ENCODE measurements at regions not wholly inside any gene's neighbourhood (a gene's known extent, or its start where the extent isn't known, plus 50 kb on each side); places are given as distances from the start of the nearest gene placed in this dataset.
A peak's percentile ranks its signal among the peaks of the same experiment; 100 is the strongest.

DNA sequence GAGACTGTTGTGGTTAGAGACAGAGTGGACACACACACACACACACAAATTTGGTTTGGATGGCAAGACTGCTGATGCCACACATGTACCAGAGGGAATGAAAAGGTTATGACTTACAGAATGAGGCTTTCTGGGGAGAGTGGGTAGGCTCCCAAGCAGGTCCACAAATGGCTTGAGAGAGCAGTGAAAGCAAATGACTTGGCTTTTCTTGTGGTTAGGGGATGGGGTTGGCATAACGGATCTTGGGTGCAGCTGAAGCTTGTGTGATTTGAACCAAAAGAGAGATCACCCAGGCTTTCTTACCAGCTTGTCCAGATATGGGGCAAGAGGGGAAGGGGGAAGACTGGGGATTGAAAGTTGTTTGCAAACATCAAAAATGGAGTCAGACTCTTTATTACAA lies 73.9 kb upstream of the OLIG3 start:
- no peaks in the 10 kb centered on the region for H3K4me1 ChIP-seq (ENCODE audit: control insufficient read depth, extremely low read depth, insufficient read depth, low read length)
- no peak overlapping the region for H3K4me2 ChIP-seq (ENCODE audit: extremely low read depth, insufficient read depth, low read length)
- no peak for DNase-seq (ENCODE audit: low read depth in 2 of 2)
- H3K36me3 ChIP-seq (ENCODE audit: control insufficient read depth, insufficient read depth, low read length) = no peaks in the 10 kb centered on the region
- no peaks in the 10 kb centered on the region for H3K27me3 ChIP-seq (ENCODE audit: control insufficient read depth, insufficient read depth, low read length)
- H3K9me3 ChIP-seq (ENCODE audit: control insufficient read depth, insufficient read depth, low read depth, low read length) = no peaks in the 10 kb centered on the region
- H4K20me1 ChIP-seq (ENCODE audit: control insufficient read depth, extremely low read depth, insufficient read depth, low read length) = no peaks in the 10 kb centered on the region
- H3K79me2 ChIP-seq (ENCODE audit: control insufficient read depth, insufficient read depth, low read length) = no peaks in the 10 kb centered on the region
- TF ChIP-seq EZH2 (IDR thresholded peaks at IDR 0.05; ENCODE audit: low read length, missing control alignments) = no peak
- TF ChIP-seq, protein P1, sequence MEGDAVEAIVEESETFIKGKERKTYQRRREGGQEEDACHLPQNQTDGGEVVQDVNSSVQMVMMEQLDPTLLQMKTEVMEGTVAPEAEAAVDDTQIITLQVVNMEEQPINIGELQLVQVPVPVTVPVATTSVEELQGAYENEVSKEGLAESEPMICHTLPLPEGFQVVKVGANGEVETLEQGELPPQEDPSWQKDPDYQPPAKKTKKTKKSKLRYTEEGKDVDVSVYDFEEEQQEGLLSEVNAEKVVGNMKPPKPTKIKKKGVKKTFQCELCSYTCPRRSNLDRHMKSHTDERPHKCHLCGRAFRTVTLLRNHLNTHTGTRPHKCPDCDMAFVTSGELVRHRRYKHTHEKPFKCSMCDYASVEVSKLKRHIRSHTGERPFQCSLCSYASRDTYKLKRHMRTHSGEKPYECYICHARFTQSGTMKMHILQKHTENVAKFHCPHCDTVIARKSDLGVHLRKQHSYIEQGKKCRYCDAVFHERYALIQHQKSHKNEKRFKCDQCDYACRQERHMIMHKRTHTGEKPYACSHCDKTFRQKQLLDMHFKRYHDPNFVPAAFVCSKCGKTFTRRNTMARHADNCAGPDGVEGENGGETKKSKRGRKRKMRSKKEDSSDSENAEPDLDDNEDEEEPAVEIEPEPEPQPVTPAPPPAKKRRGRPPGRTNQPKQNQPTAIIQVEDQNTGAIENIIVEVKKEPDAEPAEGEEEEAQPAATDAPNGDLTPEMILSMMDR (conservative IDR thresholded peaks at IDR 0.05 in 1 of 2, IDR thresholded peaks at IDR 0.05 in 1 of 2; ENCODE audit: low read depth in 1 of 2, low read length in 2 of 2) = no peak
- H3K27ac ChIP-seq (ENCODE audit: insufficient read depth, low read length) = no peak overlapping the region
- H3K4me3 ChIP-seq (replicated peaks in 1 of 4; ENCODE audit: control extremely low read depth in 1 of 4, insufficient read depth in 1 of 4, low read depth in 3 of 4, low read length in 4 of 4) = no peak overlapping the region
- no peak overlapping the region for H3K9ac ChIP-seq (ENCODE audit: insufficient read depth, low read length)
- no peak overlapping the region for H2AFZ ChIP-seq (ENCODE audit: low read length)

DNA sequence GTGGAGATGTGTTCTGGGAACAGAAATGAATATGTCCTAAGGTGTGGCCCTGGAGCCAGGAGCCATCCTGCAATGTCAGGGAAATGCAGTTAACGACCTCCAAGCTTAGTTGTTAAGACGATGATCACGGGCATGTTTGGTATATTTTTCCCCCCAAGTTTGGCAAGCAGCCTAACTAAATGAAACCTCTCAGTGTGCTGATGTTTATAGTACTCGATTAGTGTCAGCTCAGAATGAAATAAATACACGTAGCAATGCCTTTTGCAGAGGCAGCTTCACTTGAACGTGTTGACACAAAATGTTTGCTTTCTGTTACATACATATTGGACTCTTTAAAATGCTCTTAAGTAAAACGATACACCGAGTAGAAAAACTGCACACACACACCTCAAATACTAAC lies 76.2 kb upstream of the OLIG3 start:
- H2AFZ ChIP-seq (ENCODE audit: low read length) = no peak overlapping the region
- H3K36me3 ChIP-seq (ENCODE audit: control insufficient read depth, insufficient read depth, low read length) = no peaks in the 10 kb centered on the region
- no peaks in the 10 kb centered on the region for H3K9me3 ChIP-seq (ENCODE audit: control insufficient read depth, insufficient read depth, low read depth, low read length)
- TF ChIP-seq, protein P1 (conservative IDR thresholded peaks at IDR 0.05 in 1 of 2, IDR thresholded peaks at IDR 0.05 in 1 of 2; ENCODE audit: low read depth in 1 of 2, low read length in 2 of 2) = no peak
- no peak for TF ChIP-seq EZH2 (IDR thresholded peaks at IDR 0.05; ENCODE audit: low read length, missing control alignments)
- DNase-seq (ENCODE audit: low read depth in 2 of 2) = no peak
- H3K27ac ChIP-seq (ENCODE audit: insufficient read depth, low read length) = no peak overlapping the region
- H3K9ac ChIP-seq (ENCODE audit: insufficient read depth, low read length) = no peak overlapping the region
- H3K4me2 ChIP-seq (ENCODE audit: extremely low read depth, insufficient read depth, low read length) = no peak overlapping the region
- H4K20me1 ChIP-seq (ENCODE audit: control insufficient read depth, extremely low read depth, insufficient read depth, low read length) = no peaks in the 10 kb centered on the region
- H3K27me3 ChIP-seq (ENCODE audit: control insufficient read depth, insufficient read depth, low read length) = no peaks in the 10 kb centered on the region
- H3K79me2 ChIP-seq (ENCODE audit: control insufficient read depth, insufficient read depth, low read length) = no peaks in the 10 kb centered on the region
- H3K4me3 ChIP-seq (replicated peaks in 1 of 4; ENCODE audit: control extremely low read depth in 1 of 4, insufficient read depth in 1 of 4, low read depth in 3 of 4, low read length in 4 of 4) = no peak overlapping the region
- H3K4me1 ChIP-seq (ENCODE audit: control insufficient read depth, extremely low read depth, insufficient read depth, low read length) = no peaks in the 10 kb centered on the region

DNA sequence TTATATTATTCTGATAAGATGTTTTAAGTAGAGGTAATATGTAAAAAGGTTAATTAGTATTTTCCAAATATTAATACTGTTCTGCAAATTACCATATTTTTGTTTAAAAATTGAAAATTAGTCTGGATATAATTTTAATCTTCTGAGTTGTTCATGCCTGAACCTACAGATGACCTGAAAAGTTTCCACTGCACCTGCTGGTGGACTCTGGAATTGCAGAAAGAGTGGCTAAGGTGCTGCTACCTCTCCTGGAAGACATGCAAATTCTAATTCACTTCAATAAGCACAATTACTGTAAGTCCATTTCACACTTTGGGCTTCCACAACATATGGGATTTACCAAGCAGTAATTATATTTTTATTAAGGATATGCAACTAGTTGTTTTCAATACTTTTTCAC lies 77.7 kb upstream of the OLIG3 start:
- H3K4me2 ChIP-seq (ENCODE audit: extremely low read depth, insufficient read depth, low read length) = no peak overlapping the region
- no peaks in the 10 kb centered on the region for H3K4me1 ChIP-seq (ENCODE audit: control insufficient read depth, extremely low read depth, insufficient read depth, low read length)
- H3K27ac ChIP-seq (ENCODE audit: insufficient read depth, low read length) = no peak overlapping the region
- H3K36me3 ChIP-seq (ENCODE audit: control insufficient read depth, insufficient read depth, low read length) = no peaks in the 10 kb centered on the region
- H3K4me3 ChIP-seq (replicated peaks in 1 of 4; ENCODE audit: control extremely low read depth in 1 of 4, insufficient read depth in 1 of 4, low read depth in 3 of 4, low read length in 4 of 4) = no peak overlapping the region
- no peaks in the 10 kb centered on the region for H3K9me3 ChIP-seq (ENCODE audit: control insufficient read depth, insufficient read depth, low read depth, low read length)
- no peak overlapping the region for H3K9ac ChIP-seq (ENCODE audit: insufficient read depth, low read length)
- H4K20me1 ChIP-seq (ENCODE audit: control insufficient read depth, extremely low read depth, insufficient read depth, low read length) = no peaks in the 10 kb centered on the region
- DNase-seq (ENCODE audit: low read depth in 2 of 2) = peak in 1 of 2 donors; percentile 3
- no peak overlapping the region for H2AFZ ChIP-seq (ENCODE audit: low read length)
- no peaks in the 10 kb centered on the region for H3K79me2 ChIP-seq (ENCODE audit: control insufficient read depth, insufficient read depth, low read length)
- TF ChIP-seq EZH2 (IDR thresholded peaks at IDR 0.05; ENCODE audit: low read length, missing control alignments) = no peak
- TF ChIP-seq, protein P1 (conservative IDR thresholded peaks at IDR 0.05 in 1 of 2, IDR thresholded peaks at IDR 0.05 in 1 of 2; ENCODE audit: low read depth in 1 of 2, low read length in 2 of 2) = peak; percentile 39 to 59
- H3K27me3 ChIP-seq (ENCODE audit: control insufficient read depth, insufficient read depth, low read length) = no peaks in the 10 kb centered on the region
